Parathyroid adenoma (tissue), 2 donors: ENCODE measurements at regions not wholly inside any gene's neighbourhood (a gene's known extent, or its start where the extent isn't known, plus 50 kb on each side); places are given as distances from the start of the nearest gene placed in this dataset.

ENCODE experiments used
- H2AFZ ChIP-seq: fragments of 300-600 bp; sonication (generic); one replicate; pipeline ENCODE4 v1.7.0; 2017; ENCODE audit warnings: antibody characterized with exemption, mild to moderate bottlenecking
- H3K27ac ChIP-seq: fragments of 300-600 bp; sonication (generic); one replicate; pipeline ENCODE4 v1.7.0; 2017
- H3K27me3 ChIP-seq: fragments of 300-600 bp; sonication (generic); one replicate; pipeline ENCODE4 v1.7.0; 2017; ENCODE audit warnings: low read length; ENCODE audit not compliant: control insufficient read depth, insufficient read depth
- H3K36me3 ChIP-seq: fragments of 300-600 bp; sonication (generic); one replicate; pipeline ENCODE4 v1.7.0; 2017; ENCODE audit warnings: low read length; ENCODE audit not compliant: control insufficient read depth, insufficient read depth
- H3K4me1 ChIP-seq: fragments of 300-600 bp; sonication (generic); one replicate; pipeline ENCODE4 v1.7.0; 2017; ENCODE audit warnings: control low read depth
- H3K4me2 ChIP-seq: fragments of 300-600 bp; sonication (generic); one replicate; pipeline ENCODE4 v1.7.0; 2017; ENCODE audit warnings: low read length
- H3K4me3 ChIP-seq: fragments of 300-600 bp; sonication (generic); one replicate; pipeline ENCODE4 v1.7.0; 2017; ENCODE audit warnings: low read depth, low read length
- H3K79me2 ChIP-seq: fragments of 300-600 bp; sonication (generic); one replicate; pipeline ENCODE4 v1.7.0; 2017; ENCODE audit warnings: control low read depth
- H3K9ac ChIP-seq: fragments of 300-600 bp; sonication (generic); one replicate; pipeline ENCODE4 v1.7.0; 2017; ENCODE audit warnings: mild to moderate bottlenecking
- H3K9me3 ChIP-seq: fragments of 300-600 bp; sonication (generic); one replicate; pipeline ENCODE4 v1.7.0; 2017; ENCODE audit warnings: low read length; ENCODE audit not compliant: control insufficient read depth
- CTCF ChIP-seq: fragments of 300-600 bp; sonication (generic); IDR thresholded peaks from one replicate; pipeline ENCODE4 v1.7.0; 2017; ENCODE audit warnings: antibody characterized with exemption, mild to moderate bottlenecking
- donor health status: primary hyperparathyroidism.

DNA sequence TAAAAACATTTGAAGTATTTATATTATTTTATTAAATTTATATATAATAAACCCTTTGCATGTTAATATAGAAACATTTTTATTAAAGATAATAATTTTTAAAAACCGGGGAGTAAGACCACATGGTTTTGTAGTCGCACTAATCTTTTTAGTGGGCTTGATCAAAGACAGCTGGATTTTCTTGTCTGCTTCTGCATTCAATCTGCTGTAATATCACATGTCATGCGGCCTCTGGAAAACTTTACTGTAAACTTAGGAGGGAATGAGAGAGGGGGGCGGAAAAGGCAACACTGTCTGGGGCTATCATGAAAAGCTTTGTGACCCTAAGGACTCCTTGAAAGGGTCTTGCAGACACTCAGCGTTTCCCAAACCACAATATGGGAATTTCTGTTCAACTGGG lies 62.8 kb upstream of the NLGN4X start:
- Histone ChIP-seq H3K9me3 (no peaks in the 10 kb centered on the region), H3K36me3 (no peaks in the 10 kb centered on the region), H3K4me1 (no peaks in the 10 kb centered on the region), H3K9ac (no peak overlapping the region), H3K27ac (no peak overlapping the region), H2AFZ (no peak overlapping the region), H3K4me2 (no peak overlapping the region), H3K4me3 (no peak overlapping the region), H3K79me2 (no peaks in the 10 kb centered on the region), H3K27me3 (no peaks in the 10 kb centered on the region)
- no peak for TF ChIP-seq CTCF

GRCh38 chrX:6283826-6284225 lies 55.2 kb upstream of the NLGN4X start:
- H3K27ac ChIP-seq: no peak overlapping the region
- H2AFZ ChIP-seq: no peak overlapping the region
- no peak for TF ChIP-seq CTCF
- H3K79me2 ChIP-seq: no peaks in the 10 kb centered on the region
- no peaks in the 10 kb centered on the region for H3K27me3 ChIP-seq
- no peaks in the 10 kb centered on the region for H3K4me1 ChIP-seq
- H3K36me3 ChIP-seq: no peaks in the 10 kb centered on the region
- H3K4me2 ChIP-seq: no peak overlapping the region
- no peaks in the 10 kb centered on the region for H3K9me3 ChIP-seq
- no peak overlapping the region for H3K9ac ChIP-seq
- H3K4me3 ChIP-seq: no peak overlapping the region

DNA sequence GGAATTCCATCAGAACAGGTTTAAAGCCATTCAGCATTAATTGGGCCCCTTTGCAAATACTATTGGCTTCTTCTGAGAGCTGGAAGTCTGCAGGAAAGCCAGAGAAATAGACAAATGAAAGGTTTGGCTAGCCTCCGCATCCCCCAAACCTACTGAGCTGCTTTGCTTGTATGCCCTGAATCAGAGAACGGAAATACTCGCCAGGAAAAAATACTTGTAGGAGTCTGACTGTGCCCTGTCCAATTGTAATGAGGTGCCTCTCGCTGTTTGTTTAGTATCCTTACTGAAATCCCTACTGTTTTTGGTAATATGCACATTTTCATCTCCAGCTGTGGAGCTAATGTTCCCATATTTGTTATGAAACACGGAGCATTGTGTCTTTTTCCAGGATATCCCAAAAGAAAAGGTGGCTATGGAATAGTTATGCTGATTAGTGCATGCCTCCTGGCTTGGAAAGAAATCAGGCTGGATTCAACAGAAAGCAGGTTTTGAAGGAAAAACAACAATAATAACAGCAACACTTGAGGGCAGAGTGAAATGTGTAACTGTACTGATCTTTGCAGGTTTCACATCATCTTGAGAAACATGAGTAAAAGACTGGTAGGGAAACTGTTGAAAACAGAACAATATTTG lies 50.7 kb upstream of the NLGN4X start:
- no peak overlapping the region for H3K4me3 ChIP-seq
- H3K4me1 ChIP-seq: no peaks in the 10 kb centered on the region
- H3K4me2 ChIP-seq: no peak overlapping the region
- no peaks in the 10 kb centered on the region for H3K79me2 ChIP-seq
- H2AFZ ChIP-seq: no peak overlapping the region
- no peaks in the 10 kb centered on the region for H3K36me3 ChIP-seq
- no peak overlapping the region for H3K27ac ChIP-seq
- H3K9ac ChIP-seq: no peak overlapping the region
- no peaks in the 10 kb centered on the region for H3K9me3 ChIP-seq
- no peak for TF ChIP-seq CTCF
- H3K27me3 ChIP-seq: no peaks in the 10 kb centered on the region
